ENCODE measurements at regions not wholly inside any gene's neighbourhood (a gene's known extent, or its start where the extent isn't known, plus 50 kb on each side); places are given as distances from the start of the nearest gene placed in this dataset.

- Histone ChIP-seq H3K4me2 (ENCODE audit: low read depth, low read length, poor library complexity, severe bottlenecking) (no peak overlapping the region), H2AFZ (ENCODE audit: low read length) (no peak overlapping the region), H3K9ac (ENCODE audit: low read length) (no peak overlapping the region), H3K79me2 (ENCODE audit: low read length) (no peaks in the 10 kb centered on the region), H4K20me1 (ENCODE audit: insufficient read depth, low read depth, low read length) (no peaks in the 10 kb centered on the region), H3K36me3 (ENCODE audit: insufficient read depth, low read length) (no peaks in the 10 kb centered on the region), H3K4me1 (ENCODE audit: low read length) (peaks cover 5% of the 10 kb centered on the region), H3K27ac (ENCODE audit: low read length) (no peak overlapping the region), H3K27me3 (ENCODE audit: low read length) (0 out of 2 replicates have a peak, but pooled peaks cover 3% of the 10 kb centered on the region), H3K9me3 (ENCODE audit: low read length) (no peaks in the 10 kb centered on the region), H3K4me3 (ENCODE audit: low read length) (no peak overlapping the region), H3K9me2 (replicated peaks; ENCODE audit: insufficient read depth, low read length) (no peaks in the 10 kb centered on the region)
- DNase-seq: no peak
Observed at GRCh38 chr3:43810797-43811196, 120.1 kb downstream of the ABHD5 start.

DNA sequence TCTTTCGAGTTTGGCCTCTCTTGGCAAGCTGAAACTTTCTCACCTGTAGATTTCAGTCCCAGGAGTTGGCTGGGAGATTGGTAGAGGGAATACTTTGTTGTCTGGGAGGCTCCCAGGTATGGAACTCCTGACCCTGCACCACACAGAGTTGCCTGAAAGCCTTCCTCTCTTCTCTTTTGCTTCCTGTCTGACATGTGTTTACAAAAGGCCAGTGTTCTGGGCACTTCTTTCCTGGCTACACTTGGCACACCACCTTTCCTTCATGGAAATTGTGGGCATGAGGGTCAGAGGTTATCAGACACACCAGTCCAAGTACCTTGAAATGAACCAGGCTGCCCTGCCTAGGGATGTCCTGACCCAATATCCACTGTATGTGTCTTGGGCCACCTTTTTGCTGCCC, 123.7 kb downstream of the ABHD5 start:
- H3K9me3 ChIP-seq (ENCODE audit: low read length): no peaks in the 10 kb centered on the region
- H3K36me3 ChIP-seq (ENCODE audit: insufficient read depth, low read length): no peaks in the 10 kb centered on the region
- DNase-seq: no peak
- H3K9me2 ChIP-seq (replicated peaks; ENCODE audit: insufficient read depth, low read length): no peaks in the 10 kb centered on the region
- no peak overlapping the region for H3K4me3 ChIP-seq (ENCODE audit: low read length)
- H3K27ac ChIP-seq (ENCODE audit: low read length): no peak overlapping the region
- no peaks in the 10 kb centered on the region for H4K20me1 ChIP-seq (ENCODE audit: insufficient read depth, low read depth, low read length)
- H3K4me1 ChIP-seq (ENCODE audit: low read length): peaks cover 25% of the 10 kb centered on the region
- H3K4me2 ChIP-seq (ENCODE audit: low read depth, low read length, poor library complexity, severe bottlenecking): no peak overlapping the region
- H2AFZ ChIP-seq (ENCODE audit: low read length): no peak overlapping the region
- no peaks in the 10 kb centered on the region for H3K79me2 ChIP-seq (ENCODE audit: low read length)
- H3K27me3 ChIP-seq (ENCODE audit: low read length): 0 out of 2 replicates have a peak, but pooled peaks cover 3% of the 10 kb centered on the region
- H3K9ac ChIP-seq (ENCODE audit: low read length): no peak overlapping the region

GRCh38 chr3:43816372-43816771, 125.6 kb downstream of the ABHD5 start:
- no peak overlapping the region for H2AFZ ChIP-seq (ENCODE audit: low read length)
- no peaks in the 10 kb centered on the region for H3K79me2 ChIP-seq (ENCODE audit: low read length)
- H3K4me1 ChIP-seq (ENCODE audit: low read length): peaks cover 24% of the 10 kb centered on the region
- no peaks in the 10 kb centered on the region for H3K27me3 ChIP-seq (ENCODE audit: low read length)
- H3K27ac ChIP-seq (ENCODE audit: low read length): no peak overlapping the region
- no peak overlapping the region for H3K4me2 ChIP-seq (ENCODE audit: low read depth, low read length, poor library complexity, severe bottlenecking)
- DNase-seq: no peak
- H3K9me3 ChIP-seq (ENCODE audit: low read length): no peaks in the 10 kb centered on the region
- no peaks in the 10 kb centered on the region for H3K9me2 ChIP-seq (replicated peaks; ENCODE audit: insufficient read depth, low read length)
- H3K4me3 ChIP-seq (ENCODE audit: low read length): no peak overlapping the region
- no peak overlapping the region for H3K9ac ChIP-seq (ENCODE audit: low read length)
- no peaks in the 10 kb centered on the region for H3K36me3 ChIP-seq (ENCODE audit: insufficient read depth, low read length)
- H4K20me1 ChIP-seq (ENCODE audit: insufficient read depth, low read depth, low read length): no peaks in the 10 kb centered on the region

DNA sequence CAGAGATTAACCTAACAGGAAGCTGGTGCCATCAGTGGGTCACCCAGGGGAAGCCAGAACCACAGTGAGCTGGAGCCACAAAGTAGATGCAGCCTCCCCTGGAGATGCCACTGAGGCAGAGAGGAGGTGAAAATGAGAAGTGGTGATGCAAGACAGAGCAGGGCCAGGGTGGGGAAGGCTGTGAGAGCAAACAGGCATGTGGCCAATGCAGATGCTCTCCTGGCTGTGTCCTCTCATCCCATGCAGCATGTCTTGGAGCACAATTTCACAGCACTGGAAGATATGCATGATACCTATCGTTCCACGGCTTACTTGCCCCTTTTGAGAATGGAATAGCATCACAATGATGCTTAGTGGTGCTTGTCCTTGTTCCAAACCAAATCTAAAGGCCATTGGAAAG, 126.3 kb downstream of the ABHD5 start:
- H3K4me2 ChIP-seq (ENCODE audit: low read depth, low read length, poor library complexity, severe bottlenecking): no peak overlapping the region
- no peak for DNase-seq
- H4K20me1 ChIP-seq (ENCODE audit: insufficient read depth, low read depth, low read length): no peaks in the 10 kb centered on the region
- H3K9me3 ChIP-seq (ENCODE audit: low read length): no peaks in the 10 kb centered on the region
- no peaks in the 10 kb centered on the region for H3K27me3 ChIP-seq (ENCODE audit: low read length)
- no peaks in the 10 kb centered on the region for H3K9me2 ChIP-seq (replicated peaks; ENCODE audit: insufficient read depth, low read length)
- H3K4me3 ChIP-seq (ENCODE audit: low read length): no peak overlapping the region
- no peak overlapping the region for H2AFZ ChIP-seq (ENCODE audit: low read length)
- no peaks in the 10 kb centered on the region for H3K79me2 ChIP-seq (ENCODE audit: low read length)
- H3K27ac ChIP-seq (ENCODE audit: low read length): no peak overlapping the region
- H3K4me1 ChIP-seq (ENCODE audit: low read length): peaks cover 24% of the 10 kb centered on the region
- H3K9ac ChIP-seq (ENCODE audit: low read length): no peak overlapping the region
- no peaks in the 10 kb centered on the region for H3K36me3 ChIP-seq (ENCODE audit: insufficient read depth, low read length)

GRCh38 chr3:43817825-43818224, 127.1 kb downstream of the ABHD5 start:
- Histone ChIP-seq H3K36me3 (ENCODE audit: insufficient read depth, low read length) (no peaks in the 10 kb centered on the region), H3K4me2 (ENCODE audit: low read depth, low read length, poor library complexity, severe bottlenecking) (no peak overlapping the region), H3K79me2 (ENCODE audit: low read length) (no peaks in the 10 kb centered on the region), H2AFZ (ENCODE audit: low read length) (no peak overlapping the region), H3K4me3 (ENCODE audit: low read length) (no peak overlapping the region), H3K4me1 (ENCODE audit: low read length) (peaks cover 24% of the 10 kb centered on the region), H3K9me3 (ENCODE audit: low read length) (no peaks in the 10 kb centered on the region), H3K27ac (ENCODE audit: low read length) (no peak overlapping the region), H4K20me1 (ENCODE audit: insufficient read depth, low read depth, low read length) (no peaks in the 10 kb centered on the region), H3K9ac (ENCODE audit: low read length) (no peak overlapping the region), H3K9me2 (replicated peaks; ENCODE audit: insufficient read depth, low read length) (no peaks in the 10 kb centered on the region), H3K27me3 (ENCODE audit: low read length) (no peaks in the 10 kb centered on the region)
- peak; percentile 56 for DNase-seq

GRCh38 chr3:43818229-43818628, 127.5 kb downstream of the ABHD5 start:
- Histone ChIP-seq H3K4me1 (ENCODE audit: low read length) (peaks cover 24% of the 10 kb centered on the region), H4K20me1 (ENCODE audit: insufficient read depth, low read depth, low read length) (no peaks in the 10 kb centered on the region), H3K4me2 (ENCODE audit: low read depth, low read length, poor library complexity, severe bottlenecking) (no peak overlapping the region), H3K9me3 (ENCODE audit: low read length) (no peaks in the 10 kb centered on the region), H3K27me3 (ENCODE audit: low read length) (no peaks in the 10 kb centered on the region), H3K36me3 (ENCODE audit: insufficient read depth, low read length) (no peaks in the 10 kb centered on the region), H3K27ac (ENCODE audit: low read length) (no peak overlapping the region), H3K79me2 (ENCODE audit: low read length) (no peaks in the 10 kb centered on the region), H3K9ac (ENCODE audit: low read length) (no peak overlapping the region), H3K4me3 (ENCODE audit: low read length) (no peak overlapping the region), H2AFZ (ENCODE audit: low read length) (no peak overlapping the region), H3K9me2 (replicated peaks; ENCODE audit: insufficient read depth, low read length) (no peaks in the 10 kb centered on the region)
- no peak for DNase-seq

DNA sequence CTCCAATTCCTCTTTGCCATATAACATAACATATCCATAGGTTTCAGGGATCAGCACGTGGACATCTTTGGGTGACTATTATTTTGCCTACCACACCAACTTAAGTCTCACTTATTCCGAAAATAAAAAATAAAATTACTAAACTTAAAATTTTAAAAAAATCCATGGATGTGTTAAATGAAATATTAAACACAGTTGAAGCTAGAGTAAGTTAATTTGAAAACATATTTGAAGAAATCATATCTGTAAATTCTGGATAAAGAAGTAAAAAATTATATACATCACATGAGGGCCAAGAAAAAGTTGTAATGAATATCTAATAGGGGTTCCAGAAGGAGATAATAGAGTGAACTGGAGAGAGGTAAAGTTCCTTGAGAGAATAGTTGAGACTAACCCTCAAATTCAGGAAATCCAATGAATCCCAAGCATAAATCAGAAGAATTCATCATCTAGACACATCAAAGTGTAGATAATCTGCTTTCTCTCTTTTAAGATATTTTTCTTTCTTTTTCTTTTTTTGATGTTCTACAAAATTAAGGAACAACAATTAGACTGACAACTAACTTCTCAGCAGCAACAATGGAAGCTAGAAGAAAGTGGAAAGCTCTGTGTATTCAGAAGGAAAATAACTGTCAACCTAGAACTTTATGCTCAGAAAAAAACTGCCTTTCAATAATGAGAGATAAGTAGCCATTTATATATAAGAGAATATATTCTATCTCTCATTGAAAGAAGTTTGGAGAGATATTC, 147.4 kb downstream of the ABHD5 start:
- Histone ChIP-seq H3K79me2 (ENCODE audit: low read length) (no peaks in the 10 kb centered on the region), H3K9ac (ENCODE audit: low read length) (no peak overlapping the region), H3K27me3 (ENCODE audit: low read length) (no peaks in the 10 kb centered on the region), H2AFZ (ENCODE audit: low read length) (no peak overlapping the region), H3K4me2 (ENCODE audit: low read depth, low read length, poor library complexity, severe bottlenecking) (no peak overlapping the region), H3K27ac (ENCODE audit: low read length) (no peak overlapping the region), H4K20me1 (ENCODE audit: insufficient read depth, low read depth, low read length) (no peaks in the 10 kb centered on the region), H3K36me3 (ENCODE audit: insufficient read depth, low read length) (no peaks in the 10 kb centered on the region), H3K9me2 (replicated peaks; ENCODE audit: insufficient read depth, low read length) (no peaks in the 10 kb centered on the region), H3K4me3 (ENCODE audit: low read length) (no peak overlapping the region), H3K4me1 (ENCODE audit: low read length) (no peaks in the 10 kb centered on the region), H3K9me3 (ENCODE audit: low read length) (no peaks in the 10 kb centered on the region)
- DNase-seq: no peak

- no peaks in the 10 kb centered on the region for H3K9me2 ChIP-seq (replicated peaks; ENCODE audit: insufficient read depth, low read length)
- no peaks in the 10 kb centered on the region for H3K4me1 ChIP-seq (ENCODE audit: low read length)
- no peaks in the 10 kb centered on the region for H3K79me2 ChIP-seq (ENCODE audit: low read length)
- H3K27me3 ChIP-seq (ENCODE audit: low read length): no peaks in the 10 kb centered on the region
- H3K9me3 ChIP-seq (ENCODE audit: low read length): no peaks in the 10 kb centered on the region
- no peak overlapping the region for H3K27ac ChIP-seq (ENCODE audit: low read length)
- H3K36me3 ChIP-seq (ENCODE audit: insufficient read depth, low read length): no peaks in the 10 kb centered on the region
- H2AFZ ChIP-seq (ENCODE audit: low read length): no peak overlapping the region
- H3K4me3 ChIP-seq (ENCODE audit: low read length): no peak overlapping the region
- no peak overlapping the region for H3K9ac ChIP-seq (ENCODE audit: low read length)
- H4K20me1 ChIP-seq (ENCODE audit: insufficient read depth, low read depth, low read length): no peaks in the 10 kb centered on the region
- no peak overlapping the region for H3K4me2 ChIP-seq (ENCODE audit: low read depth, low read length, poor library complexity, severe bottlenecking)
- DNase-seq: peak; percentile 65
Observed at GRCh38 chr3:43838877-43839276, 148.1 kb downstream of the ABHD5 start.

Measured in Karpas-422 (cell line).